ENCODE measurements at regions not wholly inside any gene's neighbourhood (a gene's known extent, or its start where the extent isn't known, plus 50 kb on each side); places are given as distances from the start of the nearest gene placed in this dataset.
A peak's percentile ranks its signal among the peaks of the same experiment; 100 is the strongest.

- TF ChIP-seq NPAS2 (CRISPR knock-in tag; IDR thresholded peaks at IDR 0.05; ENCODE audit: borderline replicate concordance), result no peak
- no peak for TF ChIP-seq POLR2A (IDR thresholded peaks at IDR 0.05; ENCODE audit: low read length)
- TF ChIP-seq RFX5 (IDR thresholded peaks at IDR 0.05), result no peak
- TF ChIP-seq CTCF (IDR thresholded peaks at IDR 0.05), result no peak
- no peak for TF ChIP-seq RAD21 (conservative IDR thresholded peaks at IDR 0.05 in 1 of 2, IDR thresholded peaks at IDR 0.05 in 1 of 2)
- no peak for TF ChIP-seq EP300 (IDR thresholded peaks at IDR 0.05)
- TF ChIP-seq RCOR1 (IDR thresholded peaks at IDR 0.05; ENCODE audit: low read depth, low read length), result no peak
- no peak for TF ChIP-seq BHLHE40 (IDR thresholded peaks at IDR 0.05; ENCODE audit: low read depth, low read length)
- no peak for TF ChIP-seq ZSCAN20 (CRISPR knock-in tag; IDR thresholded peaks at IDR 0.05)
- peak; percentile 45; the same call in 1 of the 2 replicates for TF ChIP-seq JUNB (IDR thresholded peaks at IDR 0.05)
Observed at GRCh38 chr3:157794771-157795170, 291.6 kb upstream of the VEPH1 start.
